Loucy (cell line): ENCODE measurements at regions not wholly inside any gene's neighbourhood (a gene's known extent, or its start where the extent isn't known, plus 50 kb on each side); places are given as distances from the start of the nearest gene placed in this dataset.

Source experiments
- EZH2phosphoT487 ChIP-seq: fragments of 200-600 bp; IDR thresholded peaks from 2 replicates; pipeline ENCODE4 v1.6.1; 2018; ENCODE audit warnings: antibody characterized with exemption, mild to moderate bottlenecking, moderate library complexity, borderline replicate concordance
- TF ChIP-seq, protein P1 (sequence below): fragments of 200-600 bp; sonication (generic); conservative IDR thresholded peaks from 2 replicates; pipeline ENCODE4 v1.5.1; 2014; ENCODE audit warnings: mild to moderate bottlenecking, antibody characterized with exemption, low read length

DNA sequence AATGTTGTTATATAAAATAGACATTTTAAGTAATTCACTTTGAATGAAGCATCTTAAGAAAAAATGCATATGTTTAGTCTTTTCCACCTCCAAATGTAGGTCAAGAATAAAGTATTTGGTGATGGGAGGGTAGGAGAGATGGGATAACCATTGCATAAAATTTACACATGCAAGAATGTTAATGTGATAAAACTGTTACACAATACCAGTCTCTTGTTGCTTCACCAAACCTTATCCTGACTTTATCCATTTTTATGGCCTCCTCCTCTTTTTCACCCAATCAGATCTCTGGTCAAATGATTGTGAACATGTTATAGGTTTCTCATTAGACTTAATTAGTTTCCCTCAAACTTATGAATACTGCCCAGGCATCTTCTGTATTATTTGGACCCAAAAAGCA, 994.5 kb upstream of the FLRT2 start:
- TF ChIP-seq, protein P1, sequence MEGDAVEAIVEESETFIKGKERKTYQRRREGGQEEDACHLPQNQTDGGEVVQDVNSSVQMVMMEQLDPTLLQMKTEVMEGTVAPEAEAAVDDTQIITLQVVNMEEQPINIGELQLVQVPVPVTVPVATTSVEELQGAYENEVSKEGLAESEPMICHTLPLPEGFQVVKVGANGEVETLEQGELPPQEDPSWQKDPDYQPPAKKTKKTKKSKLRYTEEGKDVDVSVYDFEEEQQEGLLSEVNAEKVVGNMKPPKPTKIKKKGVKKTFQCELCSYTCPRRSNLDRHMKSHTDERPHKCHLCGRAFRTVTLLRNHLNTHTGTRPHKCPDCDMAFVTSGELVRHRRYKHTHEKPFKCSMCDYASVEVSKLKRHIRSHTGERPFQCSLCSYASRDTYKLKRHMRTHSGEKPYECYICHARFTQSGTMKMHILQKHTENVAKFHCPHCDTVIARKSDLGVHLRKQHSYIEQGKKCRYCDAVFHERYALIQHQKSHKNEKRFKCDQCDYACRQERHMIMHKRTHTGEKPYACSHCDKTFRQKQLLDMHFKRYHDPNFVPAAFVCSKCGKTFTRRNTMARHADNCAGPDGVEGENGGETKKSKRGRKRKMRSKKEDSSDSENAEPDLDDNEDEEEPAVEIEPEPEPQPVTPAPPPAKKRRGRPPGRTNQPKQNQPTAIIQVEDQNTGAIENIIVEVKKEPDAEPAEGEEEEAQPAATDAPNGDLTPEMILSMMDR, result no peak
- TF ChIP-seq EZH2phosphoT487, result no peak
